A549 (cell line): ENCODE measurements at regions not wholly inside any gene's neighbourhood (a gene's known extent, or its start where the extent isn't known, plus 50 kb on each side); places are given as distances from the start of the nearest gene placed in this dataset.

Source experiments
- ATAC-seq, 2 experiments: fragments of 200-7000 bp in 1 of 2; fragments of >200 bp in 1 of 2; cut with Nextera tagmentation in 1 of 2; cut with Tn5 transposase in 1 of 2; 3 replicates each; pipeline versions ENCODE4 v1.8.0 to v1.9.1; 2018 to 2020; ENCODE audit warnings: mild to moderate bottlenecking in 1 of 2, moderate library complexity in 1 of 2
- CTCF ChIA-PET: fragments of 300-600 bp; sonication (Branson Sonifier 250); formaldehyde crosslinking; extraction: SDS; loops from one replicate; lab custom pipeline; 2021; ENCODE audit warnings: antibody characterized with exemption, inconsistent platforms; lab: Yijun Ruan, JAX
- POLR2A ChIA-PET: fragments of 350-600 bp; formaldehyde crosslinking; extraction: SDS; loops from one replicate; lab custom pipeline; 2021; ENCODE audit warnings: antibody characterized with exemption, inconsistent platforms; lab: Yijun Ruan, JAX
- DNase-seq, 2 experiments: peaks; one replicate each; pipeline versions ENCODE4 v3.0.0 to v3.0.0-alpha.2; 2011 to 2016; ENCODE audit warnings: low read depth in 1 of 2, low spot score in 1 of 2
- FAIRE-seq: peaks from 2 replicates; lab custom pipeline; 2011; peaks lifted over from hg19 to GRCh38; lab: Jason Lieb, UNC
- H3K27ac ChIP-seq, 2 experiments: fragments of >200 bp; sonication (Bioruptor Twin); formaldehyde crosslinking; 3 replicates each; pipeline ENCODE4 v1.5.1; 2016 to 2017
- H3K4me1 ChIP-seq: fragments of >200 bp; sonication (Bioruptor Twin); formaldehyde crosslinking; 3 replicates; pipeline ENCODE4 v1.6.1; 2016
- H3K4me2 ChIP-seq: fragments of >200 bp; sonication (Bioruptor Twin); formaldehyde crosslinking; 3 replicates; pipeline ENCODE4 v1.6.1; 2016
- H3K4me3 ChIP-seq: fragments of >200 bp; sonication (Bioruptor Twin); formaldehyde crosslinking; 3 replicates; pipeline ENCODE4 v1.5.1; 2016
- H3K9me3 ChIP-seq: fragments of >200 bp; sonication (Bioruptor Twin); formaldehyde crosslinking; 3 replicates; pipeline ENCODE4 v1.6.1; 2016
- ATOH8 ChIP-seq: fragments of 250-450 bp; sonication (Bioruptor Pico); IDR thresholded peaks from 2 replicates; pipeline ENCODE4 v1.5.0; 2020; ENCODE audit warnings: low read depth, mild to moderate bottlenecking, moderate library complexity
- BCL3 ChIP-seq: fragments of >200 bp; sonication (Bioruptor Twin); formaldehyde crosslinking; IDR thresholded peaks from 3 replicates; pipeline ENCODE4 v1.6.1; 2016
- CBX8 ChIP-seq: fragments of 200-600 bp; sonication (generic); IDR thresholded peaks from 2 replicates; pipeline ENCODE4 v1.6.1; 2016
- CHD2 ChIP-seq: fragments of 150-350 bp; IDR thresholded peaks from 2 replicates; pipeline ENCODE4 v1.6.1; 2014; ENCODE audit warnings: low read length; ENCODE audit not compliant: partially characterized antibody
- CTCF ChIP-seq: fragments of >200 bp; sonication (Bioruptor Twin); formaldehyde crosslinking; IDR thresholded peaks from 3 replicates; pipeline ENCODE4 v1.5.1; 2016
- EHF ChIP-seq: fragments of 250-450 bp; sonication (Bioruptor Pico); IDR thresholded peaks from 2 replicates; pipeline ENCODE4 v1.5.0; 2020; ENCODE audit warnings: mild to moderate bottlenecking
- EHMT2 ChIP-seq: fragments of 200-600 bp; sonication (generic); IDR thresholded peaks from 2 replicates; pipeline ENCODE4 v1.6.1; 2016; ENCODE audit warnings: antibody characterized with exemption, low read depth, mild to moderate bottlenecking, moderate library complexity
- ELK1 ChIP-seq: fragments of 150-350 bp; IDR thresholded peaks from 2 replicates; pipeline ENCODE4 v1.6.1; 2014; ENCODE audit warnings: low read depth, mild to moderate bottlenecking, low read length
- ESRRA ChIP-seq: fragments of 150-350 bp; IDR thresholded peaks from 2 replicates; pipeline ENCODE4 v1.6.1; 2014; ENCODE audit warnings: mild to moderate bottlenecking, low read length, borderline replicate concordance
- FOSB ChIP-seq: fragments of 250-450 bp; sonication (Bioruptor Pico); IDR thresholded peaks from 2 replicates; pipeline ENCODE4 v1.5.0; 2020; ENCODE audit warnings: mild to moderate bottlenecking, moderate library complexity
- GATA3 ChIP-seq: IDR thresholded peaks from 2 replicates; pipeline ENCODE4 v1.6.1; 2012; ENCODE audit warnings: borderline replicate concordance
- HDAC2 ChIP-seq: fragments of 200-600 bp; sonication (generic); IDR thresholded peaks from 2 replicates; pipeline ENCODE4 v1.6.1; 2016
- HOXA7 ChIP-seq: fragments of 250-450 bp; sonication (Bioruptor Pico); IDR thresholded peaks from 2 replicates; pipeline ENCODE4 v1.5.0; 2020; ENCODE audit warnings: mild to moderate bottlenecking, moderate library complexity
- HOXB13 ChIP-seq: fragments of 250-450 bp; sonication (Bioruptor Pico); IDR thresholded peaks from 2 replicates; pipeline ENCODE4 v1.5.0; 2020; ENCODE audit warnings: low read depth, mild to moderate bottlenecking, moderate library complexity
- HOXB5 ChIP-seq: fragments of 250-450 bp; sonication (Bioruptor Pico); IDR thresholded peaks from 2 replicates; pipeline ENCODE4 v1.5.0; 2020; ENCODE audit warnings: mild to moderate bottlenecking, moderate library complexity
- KDM1A ChIP-seq: fragments of 200-600 bp; sonication (generic); IDR thresholded peaks from 2 replicates; pipeline ENCODE4 v1.6.1; 2016; ENCODE audit warnings: low read depth, mild to moderate bottlenecking
- KDM5A ChIP-seq: fragments of 200-600 bp; sonication (generic); IDR thresholded peaks from 2 replicates; pipeline ENCODE4 v1.6.1; 2016; ENCODE audit warnings: antibody characterized with exemption, mild to moderate bottlenecking
- MAX ChIP-seq: IDR thresholded peaks from 2 replicates; pipeline ENCODE4 v1.6.1; 2012
- MAZ ChIP-seq: fragments of 150-350 bp; IDR thresholded peaks from 2 replicates; pipeline ENCODE4 v1.6.1; 2014; ENCODE audit warnings: antibody characterized with exemption, low read depth, low read length, borderline replicate concordance
- MYC ChIP-seq: IDR thresholded peaks from 2 replicates; pipeline ENCODE4 v1.6.1; 2012; ENCODE audit warnings: mild to moderate bottlenecking, inconsistent platforms, low read length, improper control_type of control experiment, borderline replicate concordance
- NFE2L2 ChIP-seq: fragments of 150-350 bp; conservative IDR thresholded peaks from 2 replicates; pipeline ENCODE4 v1.6.1; 2014; ENCODE audit warnings: low read length
- POLR2A ChIP-seq: IDR thresholded peaks from 2 replicates; pipeline ENCODE4 v1.6.1; 2012; ENCODE audit warnings: mild to moderate bottlenecking, low read length
- RARB ChIP-seq: fragments of 250-450 bp; sonication (Bioruptor Pico); IDR thresholded peaks from 2 replicates; pipeline ENCODE4 v1.8.0; 2021; ENCODE audit warnings: mild to moderate bottlenecking, moderate library complexity
- REST ChIP-seq: fragments of 200-600 bp; sonication (generic); IDR thresholded peaks from 2 replicates; pipeline ENCODE4 v1.6.1; 2016; ENCODE audit warnings: antibody characterized with exemption, mild to moderate bottlenecking, moderate library complexity
- RNF2 ChIP-seq: fragments of 200-600 bp; sonication (generic); IDR thresholded peaks from 2 replicates; pipeline ENCODE4 v1.6.1; 2016; ENCODE audit warnings: low read depth, mild to moderate bottlenecking, antibody characterized with exemption, moderate library complexity, borderline replicate concordance
- SREBF2 ChIP-seq: fragments of 450-650 bp; IDR thresholded peaks from 2 replicates; pipeline ENCODE4 v1.6.1; 2014; ENCODE audit warnings: mild to moderate bottlenecking, moderate library complexity
- TFCP2L1 ChIP-seq: fragments of 250-450 bp; sonication (Bioruptor Pico); IDR thresholded peaks from 2 replicates; pipeline ENCODE4 v1.5.0; 2021; ENCODE audit warnings: mild to moderate bottlenecking
- TP53 ChIP-seq: fragments of 250-450 bp; sonication (Bioruptor Pico); IDR thresholded peaks from 2 replicates; pipeline ENCODE4 v1.5.0; 2021; ENCODE audit warnings: mild to moderate bottlenecking, moderate library complexity
- USF2 ChIP-seq: fragments of 450-650 bp; IDR thresholded peaks from 2 replicates; pipeline ENCODE4 v1.6.1; 2014; ENCODE audit warnings: antibody characterized with exemption
- ZFP36 ChIP-seq: fragments of 450-650 bp; IDR thresholded peaks from 2 replicates; pipeline ENCODE4 v1.6.1; 2014; ENCODE audit warnings: borderline replicate concordance; ENCODE audit not compliant: partially characterized antibody
- ZSCAN20 ChIP-seq: fragments of 250-450 bp; sonication (Bioruptor Pico); IDR thresholded peaks from 2 replicates; pipeline ENCODE4 v1.8.0; 2022; ENCODE audit warnings: mild to moderate bottlenecking, moderate library complexity
- whole genome bisulfite sequencing: methylation state at CpG from one replicate; pipeline ENCODE4 v1.1.6; 2017; ENCODE audit errors: missing lambda C conversion rate; 5-methylcytosine and 5-hydroxymethylcytosine counted together

- H3K4me1 ChIP-seq = no peaks in the 10 kb centered on the region
- POLR2A ChIA-PET = no interaction called here
- CTCF ChIA-PET = no interaction called here
- H3K9me3 ChIP-seq = no peaks in the 10 kb centered on the region
- FAIRE-seq (no peak), DNase-seq (no peak), ATAC-seq (no peak)
- H3K27ac ChIP-seq = no peak overlapping the region
- no peak overlapping the region for H3K4me2 ChIP-seq
- 38% methylated on average over 2 of the region's 2 CpGs for WGBS
- TF ChIP-seq REST = no peak
- no peak for TF ChIP-seq GATA3
- no peak for TF ChIP-seq MAX
- no peak for TF ChIP-seq HOXA7
- TF ChIP-seq KDM5A = no peak
- no peak for TF ChIP-seq RNF2
- no peak for TF ChIP-seq RARB (CRISPR knock-in tag)
- no peak for TF ChIP-seq MYC
- no peak for TF ChIP-seq CTCF
- no peak for TF ChIP-seq BCL3
- TF ChIP-seq ESRRA = no peak
- no peak for TF ChIP-seq CHD2
- TF ChIP-seq ZFP36 = no peak
- TF ChIP-seq KDM1A = no peak
- no peak for TF ChIP-seq NFE2L2
- no peak for TF ChIP-seq HDAC2
- no peak for TF ChIP-seq EHF (CRISPR knock-in tag)
- no peak for TF ChIP-seq TFCP2L1 (CRISPR knock-in tag)
- no peak for TF ChIP-seq ZSCAN20
- TF ChIP-seq HOXB13 = no peak
- no peak overlapping the region for H3K4me3 ChIP-seq
These were observed 187.0 kb upstream of the CYRIA start for GRCh38 chr2:16852651-16853050.

- Histone ChIP-seq H3K4me3 (no peak overlapping the region), H3K9me3 (no peaks in the 10 kb centered on the region), H3K4me1 (no peaks in the 10 kb centered on the region), H3K4me2 (no peak overlapping the region)
- ChIA-PET POLR2A (no interaction called here), CTCF (no interaction called here)
- no peak for ATAC-seq
- no peak for DNase-seq
- no peak for TF ChIP-seq FOSB (CRISPR knock-in tag)
- TF ChIP-seq MAZ = no peak
- no peak for TF ChIP-seq HOXB13
- TF ChIP-seq GATA3 = no peak
- no peak for TF ChIP-seq USF2
- TF ChIP-seq KDM1A = no peak
- TF ChIP-seq HOXB5 (CRISPR knock-in tag) = no peak
- no peak for TF ChIP-seq HDAC2
- no peak for TF ChIP-seq EHF (CRISPR knock-in tag)
- no peak for TF ChIP-seq CHD2
- no peak for TF ChIP-seq ELK1
- no peak for TF ChIP-seq CBX8
- TF ChIP-seq POLR2A = no peak
- no peak for TF ChIP-seq ATOH8
- TF ChIP-seq EHMT2 = no peak
- TF ChIP-seq SREBF2 = no peak
- TF ChIP-seq TP53 = no peak
- TF ChIP-seq, all 56 proteins: peak for 0
- no peak for FAIRE-seq
- H3K27ac ChIP-seq = no peak overlapping the region
These were observed 185.5 kb upstream of the CYRIA start for GRCh38 chr2:16851126-16851525.
